ENCODE measurements at regions not wholly inside any gene's neighbourhood (a gene's known extent, or its start where the extent isn't known, plus 50 kb on each side); places are given as distances from the start of the nearest gene placed in this dataset.

- no peaks in the 10 kb centered on the region for H3K4me1 Mint-ChIP-seq (ENCODE audit: low read depth)
- H3K9me3 Mint-ChIP-seq = no peaks in the 10 kb centered on the region
- no peaks in the 10 kb centered on the region for H3K27me3 Mint-ChIP-seq
- intact Hi-C loops (cut with micrococcal nuclease) = no loop called here
- no peak overlapping the region for H3K27ac Mint-ChIP-seq
- H3K36me3 Mint-ChIP-seq (ENCODE audit: low read depth) = no peaks in the 10 kb centered on the region
- no peak overlapping the region for H3K4me3 Mint-ChIP-seq
These were observed 415.8 kb downstream of the STIM2 start for GRCh38 chr4:27276307-27277073.

- H3K4me3 Mint-ChIP-seq = no peak overlapping the region
- no peaks in the 10 kb centered on the region for H3K4me1 Mint-ChIP-seq (ENCODE audit: low read depth)
- H3K27ac Mint-ChIP-seq = no peak overlapping the region
- intact Hi-C loops (cut with micrococcal nuclease) = no loop called here
- no peaks in the 10 kb centered on the region for H3K9me3 Mint-ChIP-seq
- H3K36me3 Mint-ChIP-seq (ENCODE audit: low read depth) = no peaks in the 10 kb centered on the region
- H3K27me3 Mint-ChIP-seq = no peaks in the 10 kb centered on the region
These were observed 418.2 kb downstream of the STIM2 start for GRCh38 chr4:27278615-27279375.

GRCh38 chr4:27288496-27288895 is 427.9 kb downstream of the STIM2 start:
- H3K9me3 Mint-ChIP-seq = no peaks in the 10 kb centered on the region
- no peak overlapping the region for H3K4me3 Mint-ChIP-seq
- no peaks in the 10 kb centered on the region for H3K4me1 Mint-ChIP-seq (ENCODE audit: low read depth)
- H3K27ac Mint-ChIP-seq = no peak overlapping the region
- no peaks in the 10 kb centered on the region for H3K27me3 Mint-ChIP-seq
- intact Hi-C loops (cut with micrococcal nuclease) = no loop called here
- H3K36me3 Mint-ChIP-seq (ENCODE audit: low read depth) = no peaks in the 10 kb centered on the region

GRCh38 chr4:27289704-27290103 is 429.1 kb downstream of the STIM2 start:
- intact Hi-C loops (cut with micrococcal nuclease) = no loop called here
- no peak overlapping the region for H3K27ac Mint-ChIP-seq
- no peaks in the 10 kb centered on the region for H3K27me3 Mint-ChIP-seq
- no peaks in the 10 kb centered on the region for H3K4me1 Mint-ChIP-seq (ENCODE audit: low read depth)
- no peaks in the 10 kb centered on the region for H3K36me3 Mint-ChIP-seq (ENCODE audit: low read depth)
- H3K9me3 Mint-ChIP-seq = no peaks in the 10 kb centered on the region
- no peak overlapping the region for H3K4me3 Mint-ChIP-seq

- Mint-ChIP-seq H3K27ac (no peak overlapping the region), H3K4me1 (ENCODE audit: low read depth) (no peaks in the 10 kb centered on the region), H3K27me3 (no peaks in the 10 kb centered on the region), H3K36me3 (ENCODE audit: low read depth) (no peaks in the 10 kb centered on the region), H3K9me3 (peaks cover under 1% of the 10 kb centered on the region), H3K4me3 (no peak overlapping the region)
- intact Hi-C loops (cut with micrococcal nuclease) = no loop called here
These were observed 433.2 kb downstream of the STIM2 start for GRCh38 chr4:27293831-27294230.

- H3K27me3 Mint-ChIP-seq = no peaks in the 10 kb centered on the region
- H3K4me3 Mint-ChIP-seq = no peak overlapping the region
These were observed 444.1 kb downstream of the STIM2 start for GRCh38 chr4:27304751-27305150.

GRCh38 chr4:27305246-27305645 is 444.6 kb downstream of the STIM2 start:
- no peak overlapping the region for H3K27ac Mint-ChIP-seq
- no peaks in the 10 kb centered on the region for H3K27me3 Mint-ChIP-seq
- H3K36me3 Mint-ChIP-seq (ENCODE audit: low read depth) = no peaks in the 10 kb centered on the region
- intact Hi-C loops (cut with micrococcal nuclease) = no loop called here
- peaks cover 21% of the 10 kb centered on the region for H3K9me3 Mint-ChIP-seq
- no peaks in the 10 kb centered on the region for H3K4me1 Mint-ChIP-seq (ENCODE audit: low read depth)
- no peak overlapping the region for H3K4me3 Mint-ChIP-seq

More at GRCh38 chr4:27304751-27305150, 444.1 kb downstream of the STIM2 start:
- H3K27ac Mint-ChIP-seq = no peak overlapping the region
- intact Hi-C loops (cut with micrococcal nuclease) = no loop called here
- H3K36me3 Mint-ChIP-seq (ENCODE audit: low read depth) = no peaks in the 10 kb centered on the region
- H3K9me3 Mint-ChIP-seq = peaks cover 26% of the 10 kb centered on the region
- no peaks in the 10 kb centered on the region for H3K4me1 Mint-ChIP-seq (ENCODE audit: low read depth)

- no peaks in the 10 kb centered on the region for H3K9me3 Mint-ChIP-seq
- no peak overlapping the region for H3K4me3 Mint-ChIP-seq
- H3K27me3 Mint-ChIP-seq = no peaks in the 10 kb centered on the region
- intact Hi-C loops (cut with micrococcal nuclease) = no loop called here
- H3K27ac Mint-ChIP-seq = no peak overlapping the region
- H3K36me3 Mint-ChIP-seq (ENCODE audit: low read depth) = no peaks in the 10 kb centered on the region
- no peaks in the 10 kb centered on the region for H3K4me1 Mint-ChIP-seq (ENCODE audit: low read depth)
These were observed 447.7 kb downstream of the STIM2 start for GRCh38 chr4:27308379-27308778.

GRCh38 chr4:27315625-27316024 is 455.0 kb downstream of the STIM2 start:
- Mint-ChIP-seq H3K27me3 (peaks cover 2% of the 10 kb centered on the region), H3K4me1 (ENCODE audit: low read depth) (peaks cover 8% of the 10 kb centered on the region)
- intact Hi-C loops (cut with micrococcal nuclease) = no loop called here

GRCh38 chr4:27316176-27316575 is 455.5 kb downstream of the STIM2 start:
- Mint-ChIP-seq H3K4me1 (ENCODE audit: low read depth) (peaks cover 8% of the 10 kb centered on the region), H3K27me3 (peaks cover 3% of the 10 kb centered on the region), H3K27ac (no peak overlapping the region), H3K9me3 (no peaks in the 10 kb centered on the region), H3K4me3 (no peak overlapping the region), H3K36me3 (ENCODE audit: low read depth) (no peaks in the 10 kb centered on the region)
- intact Hi-C loops (cut with micrococcal nuclease) = no loop called here

More at GRCh38 chr4:27315625-27316024, 455.0 kb downstream of the STIM2 start:
- Mint-ChIP-seq H3K9me3 (no peaks in the 10 kb centered on the region), H3K4me3 (no peak overlapping the region), H3K36me3 (ENCODE audit: low read depth) (no peaks in the 10 kb centered on the region), H3K27ac (no peak overlapping the region)

- H3K9me3 Mint-ChIP-seq = no peaks in the 10 kb centered on the region
- H3K4me1 Mint-ChIP-seq (ENCODE audit: low read depth) = peaks cover 8% of the 10 kb centered on the region
- H3K4me3 Mint-ChIP-seq = no peak overlapping the region
- peaks cover 5% of the 10 kb centered on the region for H3K27me3 Mint-ChIP-seq
- intact Hi-C loops (cut with micrococcal nuclease) = loop anchor here (2.0 kb wide), 1 partner anchor 270 kb away; no protein-coding TSS in a partner anchor
- H3K36me3 Mint-ChIP-seq (ENCODE audit: low read depth) = no peaks in the 10 kb centered on the region
- no peak overlapping the region for H3K27ac Mint-ChIP-seq
These were observed 458.1 kb downstream of the STIM2 start for GRCh38 chr4:27318740-27319139.

- H3K36me3 Mint-ChIP-seq (ENCODE audit: low read depth) = no peaks in the 10 kb centered on the region
- intact Hi-C loops (cut with micrococcal nuclease) = no loop called here
- no peaks in the 10 kb centered on the region for H3K9me3 Mint-ChIP-seq
- H3K4me3 Mint-ChIP-seq = no peak overlapping the region
- H3K4me1 Mint-ChIP-seq (ENCODE audit: low read depth) = peaks cover 5% of the 10 kb centered on the region
- no peaks in the 10 kb centered on the region for H3K27me3 Mint-ChIP-seq
- H3K27ac Mint-ChIP-seq = no peak overlapping the region
These were observed 466.4 kb downstream of the STIM2 start for GRCh38 chr4:27326991-27327390.

GRCh38 chr4:27327421-27328181 is 467.0 kb downstream of the STIM2 start:
- no peak overlapping the region for H3K4me3 Mint-ChIP-seq
- H3K27ac Mint-ChIP-seq = no peak overlapping the region
- H3K9me3 Mint-ChIP-seq = no peaks in the 10 kb centered on the region
- H3K36me3 Mint-ChIP-seq (ENCODE audit: low read depth) = no peaks in the 10 kb centered on the region
- intact Hi-C loops (cut with micrococcal nuclease) = no loop called here
- peaks cover 5% of the 10 kb centered on the region for H3K4me1 Mint-ChIP-seq (ENCODE audit: low read depth)
- no peaks in the 10 kb centered on the region for H3K27me3 Mint-ChIP-seq

GRCh38 chr4:27338530-27338929 is 477.9 kb downstream of the STIM2 start:
- H3K27me3 Mint-ChIP-seq = no peaks in the 10 kb centered on the region
- H3K4me1 Mint-ChIP-seq (ENCODE audit: low read depth) = no peaks in the 10 kb centered on the region
- no peak overlapping the region for H3K4me3 Mint-ChIP-seq
- no peaks in the 10 kb centered on the region for H3K9me3 Mint-ChIP-seq
- no peak overlapping the region for H3K27ac Mint-ChIP-seq
- no peaks in the 10 kb centered on the region for H3K36me3 Mint-ChIP-seq (ENCODE audit: low read depth)
- intact Hi-C loops (cut with micrococcal nuclease) = no loop called here

All from dendritic cell treated with granulocyte-macrophage colony-stimulating factor and Interleukin-4, amounts not matched to agents 40 ng/mL and 50 ng/mL, for 4 days (primary cell).